ENCODE measurements at regions not wholly inside any gene's neighbourhood (a gene's known extent, or its start where the extent isn't known, plus 50 kb on each side); places are given as distances from the start of the nearest gene placed in this dataset.

GRCh38 chr10:89078724-89079672 lies 88.4 kb downstream of the FAS start:
- no peak for DNase-seq (ENCODE audit: low read depth)
- TF ChIP-seq CTCF (IDR thresholded peaks at IDR 0.05; ENCODE audit: insufficient read depth, low read depth, low read length, missing control alignments) = no peak
- no peak overlapping the region for H3K4me3 ChIP-seq (ENCODE audit: low read depth, low read length)

DNA sequence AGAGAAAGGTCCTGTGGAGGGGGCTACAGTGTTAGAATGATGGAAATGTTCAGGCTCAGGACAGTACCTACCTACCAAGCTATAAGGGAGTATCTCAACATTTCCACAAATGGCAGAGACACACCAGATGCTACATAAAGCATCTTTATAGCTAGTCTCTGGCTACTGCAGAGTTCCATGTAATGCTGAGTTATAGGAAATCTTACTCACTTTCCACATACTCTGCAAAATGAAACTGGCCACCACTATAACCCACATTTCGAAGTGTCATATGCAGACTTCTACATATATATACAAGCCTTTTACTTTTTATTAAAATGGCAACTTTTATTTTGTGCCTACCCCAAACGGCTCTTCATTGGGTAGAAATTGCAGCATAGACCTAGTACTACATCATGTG lies 85.5 kb downstream of the FAS start:
- H3K4me3 ChIP-seq (ENCODE audit: low read depth, low read length) = no peak overlapping the region
- TF ChIP-seq CTCF (IDR thresholded peaks at IDR 0.05; ENCODE audit: insufficient read depth, low read depth, low read length, missing control alignments) = no peak
- DNase-seq (ENCODE audit: low read depth) = no peak

DNA sequence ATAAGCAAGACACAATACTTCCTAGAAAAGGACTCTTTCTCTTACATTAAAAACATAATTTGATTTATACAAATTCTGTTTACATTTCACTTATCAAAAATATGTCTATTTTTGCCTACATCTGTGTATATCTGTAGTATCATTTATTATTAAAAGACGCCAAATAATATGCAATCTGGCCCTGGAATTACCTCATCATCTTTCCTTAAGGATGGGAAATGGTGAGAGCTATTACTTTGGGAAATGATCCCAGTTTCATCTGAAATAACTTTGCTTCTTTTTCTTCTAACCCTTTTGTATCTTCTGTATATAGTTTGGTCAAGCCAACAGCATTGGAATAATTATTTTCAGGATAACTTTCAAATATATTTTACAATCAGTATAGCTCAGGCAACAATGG lies 85.0 kb downstream of the FAS start:
- no peak for TF ChIP-seq CTCF (IDR thresholded peaks at IDR 0.05; ENCODE audit: insufficient read depth, low read depth, low read length, missing control alignments)
- H3K4me3 ChIP-seq (ENCODE audit: low read depth, low read length) = no peak overlapping the region
- no peak for DNase-seq (ENCODE audit: low read depth)

DNA sequence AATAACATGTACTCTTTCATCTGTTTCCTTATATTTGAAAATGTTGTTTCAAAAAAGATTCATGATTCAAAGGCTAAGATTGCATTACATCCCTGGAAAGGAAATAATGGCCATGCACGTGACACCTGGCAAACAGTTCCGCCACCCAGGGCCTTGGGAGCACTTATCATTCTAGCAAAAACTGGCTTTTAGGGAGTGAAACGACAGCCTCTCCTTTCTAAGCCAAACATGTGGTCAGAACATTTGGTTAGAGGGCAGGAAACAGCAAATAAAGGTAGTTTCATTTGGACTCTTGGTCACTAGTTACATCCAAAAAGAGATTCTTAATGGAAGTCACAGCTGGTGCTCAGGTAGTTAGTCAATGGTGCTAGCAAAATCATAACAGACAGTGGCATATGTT lies 83.5 kb downstream of the FAS start:
- DNase-seq (ENCODE audit: low read depth) = peak; percentile 27
- TF ChIP-seq CTCF (IDR thresholded peaks at IDR 0.05; ENCODE audit: insufficient read depth, low read depth, low read length, missing control alignments) = no peak
- H3K4me3 ChIP-seq (ENCODE audit: low read depth, low read length) = no peak overlapping the region

DNA sequence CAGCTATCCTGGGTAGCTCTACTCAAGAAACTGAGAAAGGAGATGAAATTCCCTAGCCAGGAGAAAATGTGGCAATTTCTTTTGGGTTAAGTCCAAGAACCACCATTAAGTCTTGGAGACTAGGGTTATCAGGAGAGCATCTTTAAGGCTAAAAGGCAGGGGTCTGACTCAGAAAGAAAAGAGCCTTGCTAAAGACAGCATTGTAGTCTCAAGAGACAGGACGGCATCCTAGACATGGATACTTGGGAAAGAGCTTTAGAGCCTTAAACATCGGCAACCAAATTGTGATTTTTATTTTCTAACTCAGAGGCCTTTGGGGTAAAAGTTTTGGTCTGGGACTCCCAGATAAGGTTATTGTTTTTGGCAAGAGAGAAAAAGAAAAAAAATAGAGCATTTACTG lies 83.1 kb downstream of the FAS start:
- DNase-seq (ENCODE audit: low read depth) = no peak
- no peak overlapping the region for H3K4me3 ChIP-seq (ENCODE audit: low read depth, low read length)
- no peak for TF ChIP-seq CTCF (IDR thresholded peaks at IDR 0.05; ENCODE audit: insufficient read depth, low read depth, low read length, missing control alignments)

- DNase-seq (ENCODE audit: low read depth) = no peak
- TF ChIP-seq CTCF (IDR thresholded peaks at IDR 0.05; ENCODE audit: insufficient read depth, low read depth, low read length, missing control alignments) = no peak
- H3K4me3 ChIP-seq (ENCODE audit: low read depth, low read length) = no peak overlapping the region
Measured at GRCh38 chr10:89069589-89069988, 79.0 kb downstream of the FAS start.

Data from GM12865 (cell line).